ENCODE measurements at regions not wholly inside any gene's neighbourhood (a gene's known extent, or its start where the extent isn't known, plus 50 kb on each side); places are given as distances from the start of the nearest gene placed in this dataset.
"Not testable (repeated sequence)": the region's sequence is repeated elsewhere in the genome, so short reads cannot be mapped to it uniquely, and the experiment has no call there.

DNA sequence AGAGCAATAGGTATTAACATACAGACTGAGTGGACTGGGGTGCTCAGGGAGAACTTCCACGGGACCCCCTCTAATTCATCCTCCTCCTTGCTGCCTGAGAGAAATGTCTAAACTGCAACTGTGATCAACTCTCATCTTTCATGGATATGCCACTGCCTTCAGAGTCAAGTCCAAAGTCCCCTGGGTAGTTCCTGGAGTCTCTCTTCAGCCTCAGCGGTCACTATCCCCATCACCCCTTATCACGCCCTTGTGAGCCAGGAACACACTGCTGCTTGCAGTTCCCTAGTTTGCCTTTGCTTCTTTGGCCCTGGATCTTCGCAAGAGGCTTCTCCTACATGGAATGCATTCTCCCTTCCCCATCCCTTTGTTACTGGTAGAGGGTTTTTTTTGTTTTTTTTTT is 58.7 kb upstream of the AUTS2 start:
- Histone ChIP-seq H3K27ac (no peak overlapping the region), H3K9me3 (peaks cover 0 to 7% (median 0%) of the 10 kb centered on the region in 3 donors), H3K4me3 (no peak overlapping the region), H3K36me3 (no peaks in the 10 kb centered on the region), H3K4me1 (peaks cover 0 to 3% (median 0%) of the 10 kb centered on the region in 3 donors), H3K27me3 (peaks cover 0 to 51% (median 0%) of the 10 kb centered on the region in 4 donors)
- intact Hi-C loops (cut with DNase I) = no loop called here
- no peak for DNase-seq
- no peak for TF ChIP-seq POLR2A (IDR thresholded peaks at IDR 0.05)
- TF ChIP-seq, protein P1, sequence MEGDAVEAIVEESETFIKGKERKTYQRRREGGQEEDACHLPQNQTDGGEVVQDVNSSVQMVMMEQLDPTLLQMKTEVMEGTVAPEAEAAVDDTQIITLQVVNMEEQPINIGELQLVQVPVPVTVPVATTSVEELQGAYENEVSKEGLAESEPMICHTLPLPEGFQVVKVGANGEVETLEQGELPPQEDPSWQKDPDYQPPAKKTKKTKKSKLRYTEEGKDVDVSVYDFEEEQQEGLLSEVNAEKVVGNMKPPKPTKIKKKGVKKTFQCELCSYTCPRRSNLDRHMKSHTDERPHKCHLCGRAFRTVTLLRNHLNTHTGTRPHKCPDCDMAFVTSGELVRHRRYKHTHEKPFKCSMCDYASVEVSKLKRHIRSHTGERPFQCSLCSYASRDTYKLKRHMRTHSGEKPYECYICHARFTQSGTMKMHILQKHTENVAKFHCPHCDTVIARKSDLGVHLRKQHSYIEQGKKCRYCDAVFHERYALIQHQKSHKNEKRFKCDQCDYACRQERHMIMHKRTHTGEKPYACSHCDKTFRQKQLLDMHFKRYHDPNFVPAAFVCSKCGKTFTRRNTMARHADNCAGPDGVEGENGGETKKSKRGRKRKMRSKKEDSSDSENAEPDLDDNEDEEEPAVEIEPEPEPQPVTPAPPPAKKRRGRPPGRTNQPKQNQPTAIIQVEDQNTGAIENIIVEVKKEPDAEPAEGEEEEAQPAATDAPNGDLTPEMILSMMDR (IDR thresholded peaks at IDR 0.05) = no peak
- 88 to 90% methylated on average over 4 of the region's 4 CpGs for WGBS, 2 donors

DNA sequence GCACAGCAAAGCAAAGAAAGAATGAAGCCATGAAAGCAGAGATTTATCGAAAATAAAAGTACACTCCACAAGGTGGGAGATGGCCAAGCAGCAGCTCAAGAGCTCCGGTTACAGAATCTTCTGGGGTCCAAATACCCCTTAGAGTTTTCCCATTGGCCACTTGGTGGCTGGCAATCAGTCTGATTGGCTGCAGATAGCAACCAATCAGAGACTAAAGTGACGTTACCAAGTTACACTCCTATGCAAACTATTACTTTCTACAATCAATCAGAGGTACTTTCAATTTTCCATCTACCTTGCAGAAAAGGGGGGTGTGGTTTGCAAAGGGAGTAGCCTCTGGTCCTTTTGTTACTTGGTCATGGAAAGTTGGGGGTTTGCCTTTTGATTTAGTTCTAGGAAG is 58.0 kb upstream of the AUTS2 start:
- H3K9me3 ChIP-seq = peaks cover 0 to 7% (median 0%) of the 10 kb centered on the region in 3 donors
- no peak for TF ChIP-seq POLR2A (IDR thresholded peaks at IDR 0.05)
- TF ChIP-seq, protein P1 (IDR thresholded peaks at IDR 0.05) = no peak
- peaks cover 0 to 52% (median 0%) of the 10 kb centered on the region in 4 donors for H3K27me3 ChIP-seq
- 75 to 83% methylated on average over 3 of the region's 3 CpGs for WGBS, 2 donors
- H3K4me1 ChIP-seq = peaks cover 0 to 3% (median 0%) of the 10 kb centered on the region in 3 donors
- DNase-seq = no peak
- no peaks in the 10 kb centered on the region for H3K36me3 ChIP-seq
- no peak overlapping the region for H3K4me3 ChIP-seq
- no peak overlapping the region for H3K27ac ChIP-seq
- intact Hi-C loops (cut with DNase I) = no loop called here

DNA sequence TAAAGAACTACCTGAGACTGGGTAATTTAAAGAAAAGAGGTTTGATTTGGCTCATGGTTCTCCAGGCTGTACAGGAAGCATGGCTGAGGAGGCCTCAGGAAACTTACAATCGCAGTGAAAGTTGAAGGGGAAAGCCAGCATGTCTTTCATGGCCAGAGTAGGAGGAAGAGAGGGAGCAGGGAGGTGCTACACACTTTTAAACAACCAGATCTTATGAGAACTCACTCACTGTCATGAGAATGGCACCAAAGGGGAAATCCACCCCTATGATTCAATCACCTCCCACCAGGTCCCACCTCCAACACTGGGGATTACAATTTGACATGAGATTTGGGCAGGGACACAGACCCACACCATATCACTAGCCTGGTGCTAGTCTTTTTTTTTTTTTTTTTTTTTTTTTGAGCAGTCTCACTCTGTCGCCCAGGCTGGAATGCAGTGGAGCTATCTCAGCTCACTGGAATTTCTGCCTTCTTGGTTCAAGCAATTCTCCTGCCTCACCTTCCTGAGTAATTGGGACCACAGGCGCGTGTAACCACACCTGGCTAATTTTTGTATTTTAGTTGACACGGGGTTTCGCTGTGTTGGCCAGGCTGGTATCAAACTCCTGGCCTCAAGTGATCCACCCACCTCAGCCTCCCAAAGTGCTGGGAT is 56.4 kb upstream of the AUTS2 start:
- H3K27me3 ChIP-seq = peaks cover 0 to 38% (median 0%) of the 10 kb centered on the region in 4 donors
- H3K9me3 ChIP-seq; H3K36me3 ChIP-seq; H3K27ac ChIP-seq; H3K4me3 ChIP-seq; intact Hi-C loops (cut with DNase I); DNase-seq; H3K4me1 ChIP-seq: not testable (repeated sequence)
- 84 to 93% methylated on average over 6 of the region's 6 CpGs for WGBS, 2 donors

DNA sequence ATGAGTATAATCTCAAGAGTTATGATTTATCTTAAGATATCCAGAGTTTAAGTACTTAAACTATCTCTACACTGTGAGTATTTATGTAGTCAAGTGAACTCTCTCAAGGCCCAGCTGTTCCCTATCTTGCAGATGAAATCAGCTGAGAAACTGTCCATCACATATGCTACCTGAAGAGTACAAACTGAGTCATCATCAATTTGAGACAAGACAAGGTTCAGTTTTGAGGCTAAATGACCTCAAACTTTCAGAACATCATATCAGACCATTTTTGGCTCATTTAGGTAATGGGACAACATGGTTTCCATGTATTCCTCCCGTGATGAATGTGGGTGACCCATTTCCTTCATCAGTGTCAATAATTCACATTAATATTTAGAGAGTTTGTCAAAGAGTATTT is 53.1 kb upstream of the AUTS2 start:
- TF ChIP-seq, protein P1 (IDR thresholded peaks at IDR 0.05) = no peak
- TF ChIP-seq POLR2A (IDR thresholded peaks at IDR 0.05) = no peak
- no peak overlapping the region for H3K4me3 ChIP-seq
- intact Hi-C loops (cut with DNase I) = no loop called here
- H3K4me1 ChIP-seq = peaks cover 0 to 9% (median 0%) of the 10 kb centered on the region in 3 donors
- no peaks in the 10 kb centered on the region for H3K36me3 ChIP-seq
- H3K27ac ChIP-seq = no peak overlapping the region
- H3K9me3 ChIP-seq = peaks cover 0 to 7% (median 0%) of the 10 kb centered on the region in 3 donors
- peaks cover 0 to 25% (median 0%) of the 10 kb centered on the region in 4 donors for H3K27me3 ChIP-seq
- DNase-seq = no peak
- WGBS, 2 donors = 64 to 80% methylated on average over 1 of the region's 1 CpG

Small RNAs in the stretch of these regions (small RNA-seq; reads per million reads assigned to genes)
- 0 reads per million in 4 donors for gene MTATP6P21
- 0 reads per million in 4 donors for gene RF00019
- gene RNA5SP231 = 0 reads per million in 4 donors
- gene RNU6-229P = 0 reads per million in 4 donors
- gene RNU6-832P = 0 reads per million in 4 donors
